A673 (cell line): ENCODE measurements at regions not wholly inside any gene's neighbourhood (a gene's known extent, or its start where the extent isn't known, plus 50 kb on each side); places are given as distances from the start of the nearest gene placed in this dataset.

Source experiments
- EZH2 ChIP-seq: fragments of 200-600 bp; sonication (generic); IDR thresholded peaks from 2 replicates; pipeline ENCODE4 v1.6.1; 2017; ENCODE audit warnings: borderline replicate concordance, low read depth, mild to moderate bottlenecking, mixed read lengths, antibody characterized with exemption, low read length; ENCODE audit not compliant: poor library complexity, severe bottlenecking
- TF ChIP-seq, protein P1 (sequence below): fragments of 300-800, 200-600 bp; sonication (generic); conservative IDR thresholded peaks from 2 replicates; pipeline ENCODE4 v1.5.1; 2017; ENCODE audit warnings: low read depth, mild to moderate bottlenecking, antibody characterized with exemption, low read length, moderate library complexity, mixed read lengths

DNA sequence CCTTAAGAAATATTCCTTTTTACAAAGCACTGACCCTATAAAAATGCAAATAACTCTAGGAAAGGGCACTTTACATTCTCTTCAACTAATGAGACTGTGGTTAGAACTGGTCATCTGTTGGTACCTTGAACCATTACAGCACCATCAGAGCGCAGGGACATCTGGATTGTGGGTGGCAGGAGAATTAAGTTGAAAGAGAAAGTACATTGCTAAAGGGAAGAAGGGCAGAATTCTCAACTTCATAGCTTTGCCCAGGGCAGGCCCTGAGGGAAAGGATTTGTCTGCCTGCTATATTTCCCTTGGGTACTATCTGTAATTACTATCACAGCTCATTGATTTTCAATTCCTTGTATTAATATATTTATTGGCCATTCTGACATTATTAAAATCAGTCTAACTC, 196.8 kb downstream of the KLF12 start:
- TF ChIP-seq, protein P1, sequence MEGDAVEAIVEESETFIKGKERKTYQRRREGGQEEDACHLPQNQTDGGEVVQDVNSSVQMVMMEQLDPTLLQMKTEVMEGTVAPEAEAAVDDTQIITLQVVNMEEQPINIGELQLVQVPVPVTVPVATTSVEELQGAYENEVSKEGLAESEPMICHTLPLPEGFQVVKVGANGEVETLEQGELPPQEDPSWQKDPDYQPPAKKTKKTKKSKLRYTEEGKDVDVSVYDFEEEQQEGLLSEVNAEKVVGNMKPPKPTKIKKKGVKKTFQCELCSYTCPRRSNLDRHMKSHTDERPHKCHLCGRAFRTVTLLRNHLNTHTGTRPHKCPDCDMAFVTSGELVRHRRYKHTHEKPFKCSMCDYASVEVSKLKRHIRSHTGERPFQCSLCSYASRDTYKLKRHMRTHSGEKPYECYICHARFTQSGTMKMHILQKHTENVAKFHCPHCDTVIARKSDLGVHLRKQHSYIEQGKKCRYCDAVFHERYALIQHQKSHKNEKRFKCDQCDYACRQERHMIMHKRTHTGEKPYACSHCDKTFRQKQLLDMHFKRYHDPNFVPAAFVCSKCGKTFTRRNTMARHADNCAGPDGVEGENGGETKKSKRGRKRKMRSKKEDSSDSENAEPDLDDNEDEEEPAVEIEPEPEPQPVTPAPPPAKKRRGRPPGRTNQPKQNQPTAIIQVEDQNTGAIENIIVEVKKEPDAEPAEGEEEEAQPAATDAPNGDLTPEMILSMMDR: no peak
- no peak for TF ChIP-seq EZH2
